HepG2 (cell line): ENCODE measurements at regions not wholly inside any gene's neighbourhood (a gene's known extent, or its start where the extent isn't known, plus 50 kb on each side); places are given as distances from the start of the nearest gene placed in this dataset.

ENCODE experiments used
- AGO1 ChIP-seq: fragments of 200-400 bp; formaldehyde crosslinking; IDR thresholded peaks from 2 replicates; pipeline ENCODE4 v1.6.1; 2017; ENCODE audit warnings: mild to moderate bottlenecking, low read depth, low read length, moderate library complexity; ENCODE audit not compliant: poor library complexity, severe bottlenecking
- ARNT2 ChIP-seq: sonication (generic); formaldehyde crosslinking; IDR thresholded peaks from 2 replicates; pipeline ENCODE4 v1.8.0; 2022; ENCODE audit warnings: mild to moderate bottlenecking, low read depth, missing genetic modification reagents, moderate library complexity
- DPF2 ChIP-seq: sonication (generic); formaldehyde crosslinking; IDR thresholded peaks from 2 replicates; pipeline ENCODE4 v1.4.0; 2020; ENCODE audit warnings: mild to moderate bottlenecking, low read depth, missing genetic modification reagents, borderline replicate concordance
- FLYWCH1 ChIP-seq: sonication (generic); formaldehyde crosslinking; IDR thresholded peaks from 2 replicates; pipeline ENCODE4 v1.8.1; 2023; ENCODE audit warnings: mild to moderate bottlenecking, missing genetic modification reagents
- FOXA1 ChIP-seq, 2 experiments: fragments of 450-650 bp in 1 of 2; sonication (generic) in 1 of 2; formaldehyde crosslinking in 1 of 2; IDR thresholded peaks; 2 replicates each; pipeline versions ENCODE4 v1.4.0 to v1.6.1; 2016 to 2020; ENCODE audit warnings: missing genetic modification reagents in 1 of 2
- FOXK1 ChIP-seq: sonication (generic); formaldehyde crosslinking; IDR thresholded peaks from 2 replicates; pipeline ENCODE4 v1.4.0; 2020; ENCODE audit warnings: low read depth, missing genetic modification reagents, borderline replicate concordance
- FOXP1 ChIP-seq, 2 experiments: fragments of 450-650 bp in 1 of 2; IDR thresholded peaks; 2 replicates each; pipeline ENCODE4 v1.6.1; 2017 to 2018; ENCODE audit warnings: antibody characterized with exemption in 1 of 2
- HES4 ChIP-seq: sonication (generic); formaldehyde crosslinking; IDR thresholded peaks from 2 replicates; pipeline ENCODE4 v1.9.0; 2021; ENCODE audit warnings: mild to moderate bottlenecking, missing genetic modification reagents, borderline replicate concordance
- PCBP2 ChIP-seq: fragments of 200-400 bp; formaldehyde crosslinking; optimal IDR thresholded peaks from 2 replicates; pipeline ENCODE3; 2018; ENCODE audit warnings: low read length, low read depth; ENCODE audit not compliant: poor library complexity, severe bottlenecking
- PPARG ChIP-seq: conservative IDR thresholded peaks from 2 replicates; pipeline ENCODE4 v1.6.1; 2016; ENCODE audit warnings: missing biosample characterization, missing genetic modification reagents
- TARDBP ChIP-seq: sonication (generic); formaldehyde crosslinking; IDR thresholded peaks from 2 replicates; pipeline ENCODE4 v1.8.0; 2022; ENCODE audit warnings: mild to moderate bottlenecking, missing genetic modification reagents
- TCF7 ChIP-seq: sonication (generic); IDR thresholded peaks from 2 replicates; pipeline ENCODE4 v1.6.1; 2016; ENCODE audit warnings: antibody characterized with exemption, low read depth
- ZFYVE20 ChIP-seq: sonication (generic); formaldehyde crosslinking; IDR thresholded peaks from 2 replicates; pipeline ENCODE4 v1.8.0; 2023; ENCODE audit warnings: low read depth, mild to moderate bottlenecking, moderate library complexity, missing genetic modification reagents, borderline replicate concordance
- ZNF180 ChIP-seq: sonication (generic); formaldehyde crosslinking; IDR thresholded peaks from 2 replicates; pipeline ENCODE4 v1.4.0; 2020; ENCODE audit warnings: low read depth, missing genetic modification reagents, borderline replicate concordance
- ZNF33B ChIP-seq: sonication (generic); formaldehyde crosslinking; IDR thresholded peaks from 2 replicates; pipeline ENCODE4 v1.5.1; 2020; ENCODE audit warnings: mild to moderate bottlenecking, missing genetic modification reagents
- ZNF510 ChIP-seq: sonication (generic); formaldehyde crosslinking; IDR thresholded peaks from 2 replicates; pipeline ENCODE4 v1.4.0; 2020; ENCODE audit warnings: low read depth, mild to moderate bottlenecking, missing genetic modification reagents
- TF ChIP-seq, protein P1 (sequence below): sonication (generic); formaldehyde crosslinking; IDR thresholded peaks from 2 replicates; pipeline ENCODE4 v1.4.0; 2020; ENCODE audit warnings: missing genetic modification reagents
- TF ChIP-seq, protein P2 (sequence below): IDR thresholded peaks from 2 replicates; pipeline ENCODE4 v1.6.1; 2016; ENCODE audit warnings: missing compliant biosample characterization, missing genetic modification reagents, borderline replicate concordance
- TF ChIP-seq, protein P3 (sequence below): sonication (generic); formaldehyde crosslinking; IDR thresholded peaks from 2 replicates; pipeline ENCODE4 v1.5.0; 2020; ENCODE audit warnings: mild to moderate bottlenecking, missing genetic modification reagents
- TF ChIP-seq, protein P4 (sequence below): sonication (generic); formaldehyde crosslinking; IDR thresholded peaks from 2 replicates; pipeline ENCODE4 v1.4.0; 2020; ENCODE audit warnings: mild to moderate bottlenecking, missing genetic modification reagents

DNA sequence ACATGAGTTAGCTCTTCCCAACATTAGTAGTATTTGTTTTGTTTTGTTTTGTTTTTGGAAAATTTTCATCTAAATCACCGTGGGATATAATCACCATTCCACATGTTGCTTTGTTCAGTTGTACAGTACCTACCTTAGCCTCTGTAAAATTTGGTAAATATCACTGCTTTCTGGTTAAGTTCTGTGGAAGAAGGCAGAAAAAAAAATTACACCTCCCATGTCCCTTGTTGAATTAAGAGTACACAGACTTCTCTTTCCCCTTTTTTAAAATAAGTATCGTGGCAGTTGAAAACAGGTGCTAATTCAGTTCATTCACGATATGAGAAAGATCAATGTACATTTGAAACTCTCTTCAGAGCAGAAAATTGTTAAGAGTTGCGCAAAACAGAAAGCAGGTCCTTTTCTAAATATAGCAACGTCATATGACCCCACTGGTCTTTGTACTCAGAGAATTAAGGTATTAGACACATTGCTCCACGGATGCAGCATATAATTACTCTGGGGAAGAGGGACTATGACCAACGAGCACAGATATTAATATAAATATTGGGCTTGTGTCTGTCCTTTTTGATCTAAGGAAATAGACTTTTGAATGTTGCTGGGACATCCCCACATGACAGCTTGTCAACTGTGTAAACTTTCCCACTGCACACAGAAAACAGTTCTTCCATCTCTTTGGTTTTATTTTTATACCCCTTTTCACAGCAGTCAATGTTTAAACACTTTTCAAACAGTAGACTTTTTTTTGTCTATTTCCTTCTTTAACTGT, 58.6 kb upstream of the ZNF217 start (continued):
- peak; percentile 93 for TF ChIP-seq PPARG (CRISPR knock-in tag)
- peak; percentile 79; the same call in 1 of the 2 replicates for TF ChIP-seq DPF2 (CRISPR knock-in tag)
- TF ChIP-seq ZNF33B (CRISPR knock-in tag), result no peak
- TF ChIP-seq TARDBP (CRISPR knock-in tag), result peak; percentile 97
- TF ChIP-seq ARNT2 (CRISPR knock-in tag), result peak; percentile 64; the same call in 1 of the 2 replicates
- TF ChIP-seq, protein P1, sequence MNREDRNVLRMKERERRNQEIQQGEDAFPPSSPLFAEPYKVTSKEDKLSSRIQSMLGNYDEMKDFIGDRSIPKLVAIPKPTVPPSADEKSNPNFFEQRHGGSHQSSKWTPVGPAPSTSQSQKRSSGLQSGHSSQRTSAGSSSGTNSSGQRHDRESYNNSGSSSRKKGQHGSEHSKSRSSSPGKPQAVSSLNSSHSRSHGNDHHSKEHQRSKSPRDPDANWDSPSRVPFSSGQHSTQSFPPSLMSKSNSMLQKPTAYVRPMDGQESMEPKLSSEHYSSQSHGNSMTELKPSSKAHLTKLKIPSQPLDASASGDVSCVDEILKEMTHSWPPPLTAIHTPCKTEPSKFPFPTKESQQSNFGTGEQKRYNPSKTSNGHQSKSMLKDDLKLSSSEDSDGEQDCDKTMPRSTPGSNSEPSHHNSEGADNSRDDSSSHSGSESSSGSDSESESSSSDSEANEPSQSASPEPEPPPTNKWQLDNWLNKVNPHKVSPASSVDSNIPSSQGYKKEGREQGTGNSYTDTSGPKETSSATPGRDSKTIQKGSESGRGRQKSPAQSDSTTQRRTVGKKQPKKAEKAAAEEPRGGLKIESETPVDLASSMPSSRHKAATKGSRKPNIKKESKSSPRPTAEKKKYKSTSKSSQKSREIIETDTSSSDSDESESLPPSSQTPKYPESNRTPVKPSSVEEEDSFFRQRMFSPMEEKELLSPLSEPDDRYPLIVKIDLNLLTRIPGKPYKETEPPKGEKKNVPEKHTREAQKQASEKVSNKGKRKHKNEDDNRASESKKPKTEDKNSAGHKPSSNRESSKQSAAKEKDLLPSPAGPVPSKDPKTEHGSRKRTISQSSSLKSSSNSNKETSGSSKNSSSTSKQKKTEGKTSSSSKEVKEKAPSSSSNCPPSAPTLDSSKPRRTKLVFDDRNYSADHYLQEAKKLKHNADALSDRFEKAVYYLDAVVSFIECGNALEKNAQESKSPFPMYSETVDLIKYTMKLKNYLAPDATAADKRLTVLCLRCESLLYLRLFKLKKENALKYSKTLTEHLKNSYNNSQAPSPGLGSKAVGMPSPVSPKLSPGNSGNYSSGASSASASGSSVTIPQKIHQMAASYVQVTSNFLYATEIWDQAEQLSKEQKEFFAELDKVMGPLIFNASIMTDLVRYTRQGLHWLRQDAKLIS (CRISPR knock-in tag), result no peak
- TF ChIP-seq, protein P2, sequence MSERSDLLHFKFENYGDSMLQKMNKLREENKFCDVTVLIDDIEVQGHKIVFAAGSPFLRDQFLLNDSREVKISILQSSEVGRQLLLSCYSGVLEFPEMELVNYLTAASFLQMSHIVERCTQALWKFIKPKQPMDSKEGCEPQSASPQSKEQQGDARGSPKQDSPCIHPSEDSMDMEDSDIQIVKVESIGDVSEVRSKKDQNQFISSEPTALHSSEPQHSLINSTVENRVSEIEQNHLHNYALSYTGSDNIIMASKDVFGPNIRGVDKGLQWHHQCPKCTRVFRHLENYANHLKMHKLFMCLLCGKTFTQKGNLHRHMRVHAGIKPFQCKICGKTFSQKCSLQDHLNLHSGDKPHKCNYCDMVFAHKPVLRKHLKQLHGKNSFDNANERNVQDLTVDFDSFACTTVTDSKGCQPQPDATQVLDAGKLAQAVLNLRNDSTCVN (CRISPR knock-in tag), result no peak
- peak; percentile 75; the same call in 1 of the 2 replicates for TF ChIP-seq FOXK1 (CRISPR knock-in tag)
- TF ChIP-seq, protein P3, sequence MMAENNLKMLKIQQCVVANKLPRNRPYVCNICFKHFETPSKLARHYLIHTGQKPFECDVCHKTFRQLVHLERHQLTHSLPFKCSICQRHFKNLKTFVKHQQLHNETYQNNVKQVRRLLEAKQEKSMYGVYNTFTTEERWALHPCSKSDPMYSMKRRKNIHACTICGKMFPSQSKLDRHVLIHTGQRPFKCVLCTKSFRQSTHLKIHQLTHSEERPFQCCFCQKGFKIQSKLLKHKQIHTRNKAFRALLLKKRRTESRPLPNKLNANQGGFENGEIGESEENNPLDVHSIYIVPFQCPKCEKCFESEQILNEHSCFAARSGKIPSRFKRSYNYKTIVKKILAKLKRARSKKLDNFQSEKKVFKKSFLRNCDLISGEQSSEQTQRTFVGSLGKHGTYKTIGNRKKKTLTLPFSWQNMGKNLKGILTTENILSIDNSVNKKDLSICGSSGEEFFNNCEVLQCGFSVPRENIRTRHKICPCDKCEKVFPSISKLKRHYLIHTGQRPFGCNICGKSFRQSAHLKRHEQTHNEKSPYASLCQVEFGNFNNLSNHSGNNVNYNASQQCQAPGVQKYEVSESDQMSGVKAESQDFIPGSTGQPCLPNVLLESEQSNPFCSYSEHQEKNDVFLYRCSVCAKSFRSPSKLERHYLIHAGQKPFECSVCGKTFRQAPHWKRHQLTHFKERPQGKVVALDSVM (CRISPR knock-in tag), result peak; percentile 72
- TF ChIP-seq, protein P4, sequence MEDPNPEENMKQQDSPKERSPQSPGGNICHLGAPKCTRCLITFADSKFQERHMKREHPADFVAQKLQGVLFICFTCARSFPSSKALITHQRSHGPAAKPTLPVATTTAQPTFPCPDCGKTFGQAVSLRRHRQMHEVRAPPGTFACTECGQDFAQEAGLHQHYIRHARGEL (CRISPR knock-in tag), result no peak
- no peak for TF ChIP-seq HES4 (CRISPR knock-in tag)
- TF ChIP-seq FLYWCH1 (CRISPR knock-in tag), result no peak
- no peak for TF ChIP-seq ZNF180 (CRISPR knock-in tag)
- peak; percentile 77 for TF ChIP-seq TCF7
- no peak for TF ChIP-seq ZFYVE20 (CRISPR knock-in tag)
- no peak for TF ChIP-seq FOXA1 (IDR thresholded peaks at IDR 0.05)
- peak; percentile 60; the same call in 1 of the 2 replicates for TF ChIP-seq FOXA1 (CRISPR knock-in tag; IDR thresholded peaks at IDR 0.05)
- no peak for TF ChIP-seq AGO1
- TF ChIP-seq ZNF510 (CRISPR knock-in tag), result 0 out of 2 replicates have a peak, but pooled peaks have one; percentile 28
- TF ChIP-seq PCBP2, result no peak
- TF ChIP-seq FOXP1 (IDR thresholded peaks at IDR 0.05), result 0 out of 2 replicates have a peak, but pooled peaks have one; percentile 3
- peak; percentile 81 for TF ChIP-seq FOXP1 (CRISPR knock-in tag; IDR thresholded peaks at IDR 0.05)
